ENCODE measurements at regions not wholly inside any gene's neighbourhood (a gene's known extent, or its start where the extent isn't known, plus 50 kb on each side); places are given as distances from the start of the nearest gene placed in this dataset.

- TF ChIP-seq CTCF (IDR thresholded peaks at IDR 0.05; ENCODE audit: low read depth, low read length, missing input control): no peak
- TF ChIP-seq ZBTB33 (IDR thresholded peaks at IDR 0.05): no peak
- TF ChIP-seq EGR1 (IDR thresholded peaks at IDR 0.05; ENCODE audit: low read depth in 2 of 2): no peak
- TF ChIP-seq MAX (IDR thresholded peaks at IDR 0.05): no peak
- TF ChIP-seq JUND (IDR thresholded peaks at IDR 0.05): no peak
- no peak for TF ChIP-seq RAD21 (IDR thresholded peaks at IDR 0.05)
- TF ChIP-seq REST (IDR thresholded peaks at IDR 0.05): no peak
- TF ChIP-seq, protein P1, sequence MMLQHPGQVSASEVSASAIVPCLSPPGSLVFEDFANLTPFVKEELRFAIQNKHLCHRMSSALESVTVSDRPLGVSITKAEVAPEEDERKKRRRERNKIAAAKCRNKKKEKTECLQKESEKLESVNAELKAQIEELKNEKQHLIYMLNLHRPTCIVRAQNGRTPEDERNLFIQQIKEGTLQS (IDR thresholded peaks at IDR 0.05): no peak
- no peak for TF ChIP-seq SP1 (IDR thresholded peaks at IDR 0.05)
- no peak for TF ChIP-seq FOXA1 (IDR thresholded peaks at IDR 0.05)
- no peak for TF ChIP-seq HNF4A (conservative IDR thresholded peaks at IDR 0.05)
- TF ChIP-seq YY1 (IDR thresholded peaks at IDR 0.05): no peak
Observed at GRCh38 chr21:39048064-39048463, 135.2 kb downstream of the PSMG1 start.
